Stimulated activated CD4-positive, alpha-beta T cell treated with anti-CD3 and anti-CD28 coated beads, TNF-alpha, amount 100 ng/mL, for 48 hours (primary cell): ENCODE measurements at regions not wholly inside any gene's neighbourhood (a gene's known extent, or its start where the extent isn't known, plus 50 kb on each side); places are given as distances from the start of the nearest gene placed in this dataset.

Source experiments
- DNase-seq, 3 donors: peaks; one replicate each; pipeline ENCODE4 v3.0.0-alpha.2; 2020; ENCODE audit warnings: low read depth in 3 of 3

DNA sequence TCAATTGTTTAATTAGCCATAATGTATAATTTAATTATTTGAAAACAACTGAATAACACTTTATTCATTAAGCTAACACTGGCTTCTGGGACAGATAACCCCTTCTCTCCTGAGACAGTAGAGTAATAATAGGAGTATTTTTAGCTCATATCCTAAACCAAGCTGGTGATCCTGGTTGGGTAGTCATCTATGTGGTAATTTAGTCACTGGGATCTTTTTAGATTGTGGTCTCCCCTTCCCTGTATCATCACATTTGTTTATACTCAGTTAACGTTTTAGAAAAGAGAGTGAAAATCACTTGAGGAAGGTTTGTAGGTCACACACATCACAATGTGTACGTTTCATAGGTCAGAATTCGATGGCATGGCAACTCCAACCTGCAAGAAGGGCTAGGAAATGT is 1356.6 kb upstream of the ADGRL2 start:
- no peak for DNase-seq

DNA sequence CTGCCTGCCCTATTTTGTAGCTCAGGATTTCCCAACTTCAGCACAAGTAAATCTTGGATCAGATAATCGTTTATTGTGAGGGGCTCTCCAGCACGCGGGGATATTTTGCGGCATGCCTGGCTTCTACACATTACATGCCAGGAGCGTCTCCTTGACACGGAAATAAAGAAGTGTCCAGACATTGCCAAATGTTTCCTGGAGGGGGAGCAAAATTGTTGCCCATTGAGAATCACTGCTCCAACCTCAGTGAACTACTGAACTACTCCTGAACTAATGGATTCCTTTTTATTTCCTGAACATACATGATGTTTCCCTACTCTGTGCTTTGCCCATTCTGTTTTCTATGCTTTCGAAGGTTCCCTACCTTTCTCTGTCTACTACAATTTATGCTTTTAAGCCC is 1359.1 kb upstream of the ADGRL2 start:
- DNase-seq = no peak

DNA sequence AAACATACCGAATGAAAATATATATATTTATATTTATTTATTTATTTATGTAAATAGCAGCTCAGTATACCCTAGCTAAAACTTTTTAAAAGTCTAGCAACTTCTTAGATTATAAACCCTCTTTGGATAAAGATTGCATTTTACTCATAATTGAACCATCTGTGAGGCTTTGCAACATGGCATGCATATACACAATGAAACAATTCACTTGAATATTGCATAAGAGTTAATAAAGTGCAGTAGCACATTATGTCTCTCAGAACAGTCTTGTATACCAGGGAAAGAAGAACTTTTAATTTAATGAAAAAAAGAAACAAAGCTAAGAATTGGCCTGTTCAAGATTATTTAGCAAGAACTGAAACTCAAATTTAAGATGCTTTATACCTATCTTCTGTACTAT is 1363.9 kb upstream of the ADGRL2 start:
- no peak for DNase-seq

DNA sequence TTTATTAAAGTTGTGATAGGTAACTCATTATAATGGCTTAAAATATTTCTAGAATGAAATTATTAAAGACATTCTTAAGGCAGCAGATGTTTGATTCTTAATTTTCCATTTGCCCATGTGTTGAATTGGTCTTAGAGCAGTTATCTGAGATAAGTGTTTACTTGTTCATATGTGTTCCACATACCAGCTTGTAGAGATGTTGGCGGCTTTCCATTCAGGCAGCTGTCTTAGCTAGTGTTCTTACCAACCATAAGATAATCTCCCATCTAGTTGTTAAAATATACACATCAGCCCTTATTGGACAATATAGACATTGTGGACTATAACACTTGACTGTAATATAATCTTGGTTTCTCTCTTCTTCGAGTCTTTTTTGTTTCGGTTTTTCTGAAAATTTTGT is 1372.9 kb upstream of the ADGRL2 start:
- no peak for DNase-seq

DNA sequence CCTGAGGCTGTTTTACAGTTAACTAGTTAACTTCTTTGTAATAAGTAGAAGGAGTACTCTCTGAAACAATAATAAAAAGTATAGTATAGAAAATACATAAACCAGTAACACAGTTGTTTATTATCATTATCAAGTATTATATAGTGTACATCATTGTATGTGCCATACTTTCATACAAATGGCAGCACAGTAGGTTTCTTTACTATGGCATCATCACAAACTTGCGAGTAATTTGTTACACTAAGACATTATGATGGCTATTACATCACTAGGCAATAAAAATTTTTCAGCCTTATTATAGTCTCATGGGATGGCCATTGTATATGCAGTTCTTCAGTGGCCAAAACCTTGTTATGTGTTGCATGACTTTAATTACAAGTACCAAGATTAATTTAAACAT is 1376.5 kb upstream of the ADGRL2 start:
- DNase-seq = no peak

DNA sequence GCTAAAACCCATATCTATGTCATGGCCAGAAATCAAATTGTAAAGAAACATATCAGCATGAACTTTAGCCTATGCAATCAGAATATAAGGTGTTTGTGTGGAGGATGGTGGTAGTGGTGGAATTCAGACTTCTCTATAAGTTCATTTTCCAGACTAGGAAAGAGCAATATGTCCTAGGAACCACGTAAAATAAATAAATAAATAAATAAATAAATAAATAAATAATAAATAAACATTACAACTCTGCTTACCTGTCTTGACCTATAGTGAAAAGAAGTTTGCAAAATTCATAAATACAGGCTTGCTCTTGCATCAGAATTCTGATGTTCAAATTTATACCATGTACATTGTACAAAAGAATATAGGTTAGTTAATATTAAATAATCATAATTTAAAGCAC is 1382.6 kb upstream of the ADGRL2 start:
- no peak for DNase-seq

DNA sequence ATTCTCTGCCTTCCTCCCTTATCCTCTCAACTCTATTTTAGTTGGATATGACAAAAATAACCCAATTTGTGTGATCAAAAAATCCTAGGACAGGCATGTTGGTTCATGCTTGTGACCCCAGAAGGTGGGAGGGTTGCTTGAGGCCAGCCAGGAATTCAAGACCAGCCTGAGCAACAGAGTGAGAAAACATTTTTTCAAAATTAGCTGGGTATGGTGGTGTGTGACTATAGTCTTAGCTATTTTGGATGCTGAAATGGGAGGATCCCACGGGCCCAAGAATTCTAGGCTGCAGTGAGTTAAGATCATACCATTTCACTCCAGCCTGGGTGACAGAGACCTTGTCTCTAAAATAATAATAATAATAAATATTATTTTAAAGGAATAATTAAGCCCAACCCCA is 1383.1 kb upstream of the ADGRL2 start:
- DNase-seq = no peak

DNA sequence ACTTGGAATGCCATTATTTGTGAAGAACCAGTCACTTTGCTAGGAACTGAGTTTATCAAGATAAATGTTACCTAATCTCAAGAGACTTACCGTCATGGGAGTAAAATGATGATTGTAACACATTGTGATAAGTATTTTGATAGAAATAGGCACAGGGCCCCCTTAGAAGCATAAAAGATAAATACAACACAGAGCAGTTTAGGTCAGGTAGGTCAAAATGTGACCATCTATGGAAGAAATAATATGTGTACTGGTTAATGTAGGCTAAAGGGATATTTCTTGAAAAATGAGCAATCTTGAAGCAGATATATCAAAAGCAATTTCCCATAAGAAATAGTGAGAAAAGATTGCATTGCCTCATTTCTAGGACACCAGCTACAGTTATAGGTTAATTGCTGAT is 1386.8 kb upstream of the ADGRL2 start:
- DNase-seq = no peak

DNA sequence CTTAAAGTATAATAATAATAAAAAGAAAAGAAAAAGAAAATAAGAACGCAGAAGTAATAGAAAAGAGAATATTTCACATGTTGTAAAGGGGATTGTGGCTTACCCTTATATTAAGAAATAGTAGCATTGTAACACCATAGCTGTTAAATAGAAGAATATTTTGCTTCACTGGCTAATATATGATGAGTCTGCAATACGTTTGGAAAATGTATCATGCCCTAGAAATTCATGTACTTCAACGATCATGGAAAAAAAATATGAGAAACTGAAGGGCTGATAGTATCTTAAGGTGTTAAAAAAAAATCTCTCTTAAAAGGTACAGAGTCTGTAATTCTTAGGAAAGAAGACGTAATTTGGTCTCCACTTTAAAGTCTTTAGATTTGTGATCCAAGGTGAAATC is 1390.5 kb upstream of the ADGRL2 start:
- DNase-seq = no peak

DNA sequence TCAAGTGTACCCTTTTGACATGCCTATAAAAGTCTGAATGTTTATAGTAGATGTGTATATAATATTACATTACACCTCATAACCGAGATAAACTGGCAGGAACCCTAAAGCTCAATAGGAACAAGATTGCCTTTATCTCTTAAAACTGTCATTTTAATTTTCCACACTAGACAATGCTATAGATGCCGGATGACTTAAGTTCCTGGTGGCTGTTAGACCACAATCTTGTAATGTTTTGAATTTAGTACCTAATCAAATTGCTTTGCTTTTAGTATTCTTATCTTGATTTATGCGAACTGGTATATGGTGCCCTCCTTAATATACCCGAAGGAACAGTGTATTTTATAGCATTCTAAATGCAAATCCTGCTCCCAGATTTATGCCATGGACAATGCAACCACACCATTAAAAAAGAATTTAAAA is 1397.0 kb upstream of the ADGRL4 start:
- no peak for DNase-seq

DNA sequence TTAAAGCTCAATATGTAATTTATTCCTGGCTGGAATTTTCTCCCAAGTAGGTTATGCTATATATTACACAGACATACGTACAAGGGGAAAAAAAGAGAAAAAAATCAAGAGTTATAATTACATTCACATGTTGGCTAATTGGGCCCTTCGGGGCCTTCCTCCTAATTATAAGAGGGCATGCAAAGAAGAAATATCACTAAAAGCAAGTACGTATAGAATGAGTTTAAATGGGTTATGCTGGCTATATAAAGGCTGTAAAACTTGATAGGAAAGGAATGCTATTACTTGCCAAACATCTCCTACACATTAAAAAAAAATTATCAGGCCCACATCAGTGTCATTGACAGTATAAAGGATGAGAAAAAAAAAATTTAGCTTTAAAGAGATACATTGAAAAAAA is 1396.1 kb upstream of the ADGRL4 start:
- DNase-seq = no peak

DNA sequence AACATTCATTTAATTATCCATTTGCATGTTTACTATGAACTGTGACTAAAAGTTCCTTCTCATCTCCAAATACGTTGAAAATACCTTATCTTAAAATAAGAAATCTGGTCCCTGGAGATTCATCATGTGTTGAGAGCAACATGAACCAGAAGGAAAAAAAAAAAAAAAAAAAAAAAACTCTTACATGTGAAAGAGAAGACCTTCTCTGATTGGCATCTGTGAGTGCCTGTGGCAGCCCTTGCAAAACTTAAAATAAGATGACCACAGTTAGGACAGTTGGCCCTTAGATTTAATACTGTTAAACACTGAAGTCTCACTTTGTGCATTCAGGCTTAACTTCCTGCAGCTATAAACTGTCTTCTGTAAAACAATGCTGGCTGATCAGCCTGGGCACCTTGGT is 1395.2 kb upstream of the ADGRL4 start:
- no peak for DNase-seq

DNA sequence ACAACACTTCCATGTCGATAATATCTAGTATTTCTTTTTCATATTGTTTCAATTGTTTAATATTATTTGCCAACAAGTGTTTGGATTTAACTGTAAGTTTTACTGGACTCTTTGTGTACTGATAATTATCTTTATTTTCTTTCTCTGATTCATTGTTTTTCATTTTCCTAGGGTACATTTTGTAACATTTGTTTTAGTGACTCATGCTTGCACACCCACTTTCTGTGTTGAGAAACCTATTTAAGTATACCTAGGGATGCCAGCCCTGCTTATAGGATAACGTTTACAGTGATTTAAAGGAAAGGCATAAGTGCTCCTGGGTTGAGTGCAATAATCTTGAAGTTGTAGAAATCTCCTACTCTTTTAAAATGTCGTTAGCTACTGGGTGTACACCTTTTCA is 1386.0 kb upstream of the ADGRL4 start:
- DNase-seq = no peak

DNA sequence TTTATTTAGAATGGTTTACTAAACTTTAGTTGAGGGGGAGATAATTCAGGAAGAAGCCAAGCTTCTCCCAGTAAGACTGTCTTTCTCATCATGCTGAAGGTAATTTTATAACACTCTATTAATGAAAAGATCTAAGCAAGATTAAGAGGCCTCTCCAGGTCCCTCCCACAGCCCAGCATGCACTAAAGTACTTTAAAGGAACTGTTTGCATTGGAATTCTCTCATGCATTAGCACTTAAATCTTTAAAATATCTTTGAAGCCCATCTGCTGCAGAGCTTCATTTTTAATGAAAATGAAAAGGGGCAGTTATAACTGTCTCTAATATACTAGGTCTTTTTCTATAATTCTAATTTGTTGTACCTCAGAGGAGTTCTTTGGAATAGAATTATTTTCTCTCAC is 1379.1 kb upstream of the ADGRL4 start:
- no peak for DNase-seq

DNA sequence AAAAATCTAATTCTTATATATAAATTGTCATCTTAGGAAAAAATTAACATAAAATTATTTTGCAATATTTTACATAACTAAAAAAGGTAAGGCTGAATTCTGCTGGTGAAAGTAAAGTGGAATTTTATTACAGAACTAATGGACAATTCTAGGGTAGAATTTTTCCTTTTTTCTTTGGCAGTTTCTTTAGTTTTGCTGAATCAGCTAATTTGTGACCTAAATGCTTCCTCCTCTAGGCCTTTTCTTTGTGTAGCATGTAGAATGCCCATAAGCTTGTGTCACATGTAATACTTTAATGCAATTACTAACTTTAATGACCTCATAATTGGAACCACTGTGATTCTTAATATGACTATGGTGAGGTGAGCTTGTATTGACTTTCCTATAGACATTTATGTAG is 1378.4 kb upstream of the ADGRL4 start:
- no peak for DNase-seq

DNA sequence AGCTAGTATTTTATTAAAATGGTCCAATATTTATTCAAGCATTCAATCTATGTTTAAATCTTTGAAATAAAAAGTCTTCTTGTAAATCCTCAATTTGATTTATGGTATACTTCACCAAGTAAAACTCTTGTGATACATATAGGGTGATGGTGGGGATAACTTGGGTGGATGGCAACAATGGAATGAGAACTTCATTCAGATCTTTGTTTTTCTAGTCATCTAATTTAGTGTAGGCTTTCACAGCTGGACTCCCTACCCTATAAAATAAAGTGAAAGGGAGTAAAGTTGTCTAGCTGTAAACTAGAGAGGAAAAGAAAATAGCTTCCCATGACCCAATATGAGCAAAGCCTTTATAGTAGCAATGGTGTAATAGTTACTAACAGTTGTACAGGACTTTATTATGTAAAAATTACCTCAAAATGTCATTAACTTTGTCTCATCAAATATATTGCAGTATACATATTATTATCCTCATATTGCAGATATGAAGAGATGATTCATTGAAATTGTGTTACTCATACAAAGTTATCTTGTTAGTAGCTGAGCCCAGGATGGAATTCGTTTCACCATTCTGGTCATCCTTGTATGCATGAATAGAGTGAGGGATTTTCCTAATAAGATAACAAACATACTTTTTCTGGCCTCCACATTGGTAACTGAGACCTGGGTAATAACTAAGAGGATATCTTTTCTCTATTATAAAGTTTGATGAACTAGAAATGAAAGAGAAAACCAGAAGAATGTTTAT is 1377.7 kb upstream of the ADGRL4 start:
- DNase-seq = no peak

DNA sequence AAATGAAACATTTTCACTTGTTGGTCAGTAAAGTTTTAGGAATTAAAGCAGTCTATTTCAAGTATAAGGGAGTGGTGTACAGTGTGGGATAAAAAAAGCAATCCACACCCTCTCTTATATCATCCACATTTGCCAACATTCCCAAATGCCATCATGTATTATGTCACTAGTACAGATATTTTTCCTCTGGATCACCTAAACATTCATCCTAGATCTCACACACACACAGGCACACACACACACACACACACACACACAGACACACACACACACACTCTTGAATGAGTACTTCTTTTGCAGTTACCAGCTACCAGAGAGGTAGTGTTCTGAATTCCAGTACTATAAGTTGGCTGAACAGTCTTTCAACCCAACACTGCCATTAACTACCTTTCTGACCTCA is 1369.1 kb upstream of the ADGRL4 start:
- DNase-seq = no peak

DNA sequence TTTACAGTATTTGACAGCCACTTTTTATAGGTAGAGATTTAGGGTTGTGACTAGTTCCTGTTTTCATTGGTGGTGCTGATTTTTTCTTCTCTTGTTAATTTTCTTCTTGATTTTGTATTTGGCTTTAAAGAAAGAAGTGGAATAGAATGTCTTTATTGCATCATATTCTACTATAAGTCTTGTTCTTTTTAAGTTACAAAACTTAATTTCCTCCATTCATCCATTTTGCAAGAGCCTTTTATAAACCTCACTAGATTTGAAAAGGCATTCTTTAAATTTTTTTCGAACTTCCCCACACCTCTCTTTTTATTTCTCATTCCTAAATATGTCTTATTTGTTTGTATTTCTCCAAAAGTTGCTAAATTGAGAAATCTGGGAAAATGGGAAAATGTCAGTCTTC is 1368.6 kb upstream of the ADGRL4 start:
- no peak for DNase-seq

DNA sequence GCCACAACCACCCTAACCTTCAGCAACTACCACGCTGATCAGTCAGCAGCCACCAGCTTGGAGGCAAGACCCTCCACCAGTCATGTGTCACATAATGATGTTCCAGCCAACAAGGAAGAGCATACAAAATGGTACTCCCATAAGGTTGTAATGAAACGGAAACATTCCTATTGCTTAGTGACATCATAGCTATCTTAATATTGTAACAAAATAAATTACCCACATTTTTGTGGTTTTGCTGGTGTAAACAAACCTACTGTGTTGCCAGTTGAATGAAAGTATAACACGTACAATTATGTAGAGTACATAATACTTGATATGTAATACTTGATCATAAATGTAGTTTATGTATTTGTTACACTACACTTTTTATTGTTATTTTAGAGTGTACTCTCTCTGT is 1363.2 kb upstream of the ADGRL4 start:
- no peak for DNase-seq

DNA sequence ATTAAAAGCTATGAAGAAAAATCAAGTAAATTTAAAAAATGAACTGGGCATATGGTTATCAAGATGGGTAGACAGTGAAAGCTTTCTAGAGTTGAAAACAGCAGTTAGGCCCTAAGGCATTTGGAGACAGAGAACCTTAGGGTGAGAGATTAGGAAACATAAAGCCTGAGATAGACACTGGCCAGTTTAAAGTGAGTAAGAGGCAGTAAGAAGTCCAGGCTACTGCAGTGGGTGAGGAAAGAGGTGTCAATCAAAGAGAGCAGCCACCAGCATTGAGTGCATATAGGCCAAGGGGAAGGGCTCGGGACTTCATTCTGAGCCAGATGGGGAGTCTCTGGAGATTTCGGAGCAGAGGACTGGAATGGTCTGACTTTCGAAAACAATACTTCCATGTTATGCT is 1360.5 kb upstream of the ADGRL4 start:
- no peak for DNase-seq

DNA sequence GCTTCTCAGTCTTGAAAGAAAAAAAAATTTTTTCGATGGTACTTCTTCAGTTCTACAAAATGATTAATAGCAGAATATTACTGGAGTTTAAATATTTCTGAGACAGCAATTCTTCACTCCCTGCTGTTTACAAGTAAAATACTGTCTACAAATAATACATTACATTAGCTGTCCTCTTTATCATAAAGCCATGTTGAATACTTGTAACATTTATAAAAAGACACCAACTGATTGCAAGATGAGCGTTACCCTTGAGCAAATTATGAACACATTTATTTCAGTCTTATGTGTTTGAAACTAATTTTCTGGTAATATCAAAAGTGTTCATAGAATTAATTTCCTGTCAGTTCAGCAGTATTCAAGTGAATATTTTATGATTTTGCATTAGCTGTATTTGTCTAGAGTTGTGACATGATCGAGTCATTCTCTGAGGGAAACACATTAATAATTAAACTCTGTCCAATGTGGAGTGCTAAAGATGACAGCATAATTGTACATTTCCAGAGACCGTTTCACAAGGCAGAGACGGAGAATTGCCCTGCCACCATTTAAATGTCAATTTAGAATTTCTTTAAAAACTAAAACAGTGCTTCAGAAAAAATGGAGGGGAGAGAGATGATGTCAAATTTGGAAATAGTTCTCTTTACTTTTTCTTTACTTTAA is 1359.0 kb upstream of the ADGRL4 start:
- DNase-seq = no peak

DNA sequence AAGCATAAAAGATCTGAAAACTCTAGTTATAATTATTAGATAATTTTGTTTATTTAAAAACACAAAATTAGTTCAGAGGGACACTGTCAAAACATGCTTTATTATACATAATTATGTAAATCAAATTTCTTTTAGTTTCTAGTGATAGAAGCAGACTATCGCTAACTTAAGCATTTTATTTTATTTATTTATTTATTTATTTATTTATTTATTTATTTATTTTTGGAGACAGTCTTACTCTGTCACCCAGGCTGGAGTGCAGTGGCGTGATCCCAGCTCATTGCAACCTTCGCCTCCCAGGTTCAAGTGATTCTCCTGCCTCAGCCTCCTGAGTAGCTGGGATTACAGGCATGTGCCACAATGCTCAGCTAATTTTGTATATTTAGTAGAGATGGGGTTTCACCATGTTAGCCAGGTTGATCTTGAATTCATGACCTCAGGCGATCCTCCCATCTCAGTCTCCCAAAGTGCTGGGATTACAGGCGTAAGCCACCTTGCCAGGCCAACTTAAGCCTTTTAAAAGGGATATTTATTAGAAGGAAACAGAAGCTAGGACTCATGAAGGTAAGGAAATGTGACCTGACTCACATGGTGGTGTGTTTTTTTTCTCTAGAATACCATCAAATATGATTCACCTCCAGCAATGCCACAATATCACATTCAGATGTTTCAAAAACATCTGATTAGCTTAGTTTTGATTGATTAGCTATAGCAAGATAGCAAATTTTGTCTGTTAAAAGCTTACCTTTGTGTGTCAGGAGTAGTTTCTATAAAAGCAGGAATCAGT is 1357.4 kb upstream of the ADGRL4 start:
- DNase-seq = no peak

DNA sequence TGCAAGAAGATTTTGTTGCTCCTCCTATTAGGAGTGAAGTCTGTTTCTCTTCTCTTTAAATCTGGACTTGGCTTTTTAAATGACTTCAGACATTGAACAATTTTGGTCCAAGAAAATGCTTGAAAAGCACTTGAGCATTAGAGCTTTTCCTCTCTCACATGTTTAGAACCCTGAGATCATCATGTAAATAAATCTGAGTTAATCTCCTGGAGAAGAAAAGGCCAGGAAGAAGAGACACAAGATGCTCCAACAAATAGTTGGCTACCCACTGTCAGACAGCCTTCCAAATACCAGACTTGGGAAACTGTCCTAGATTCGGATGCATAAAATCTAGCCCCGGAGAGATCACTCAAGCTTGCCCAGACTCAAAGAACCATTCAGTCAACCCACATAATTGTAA is 1353.1 kb upstream of the ADGRL4 start:
- DNase-seq = no peak
